RPMI8226 (cell line): ENCODE measurements at regions not wholly inside any gene's neighbourhood (a gene's known extent, or its start where the extent isn't known, plus 50 kb on each side); places are given as distances from the start of the nearest gene placed in this dataset.

ENCODE experiments used
- DNase-seq: peaks from one replicate; pipeline ENCODE4 v3.0.0-alpha.2; 2015

- DNase-seq = no peak
These were observed 141.4 kb downstream of the CD83 start for GRCh38 chr6:14258695-14259593.

DNA sequence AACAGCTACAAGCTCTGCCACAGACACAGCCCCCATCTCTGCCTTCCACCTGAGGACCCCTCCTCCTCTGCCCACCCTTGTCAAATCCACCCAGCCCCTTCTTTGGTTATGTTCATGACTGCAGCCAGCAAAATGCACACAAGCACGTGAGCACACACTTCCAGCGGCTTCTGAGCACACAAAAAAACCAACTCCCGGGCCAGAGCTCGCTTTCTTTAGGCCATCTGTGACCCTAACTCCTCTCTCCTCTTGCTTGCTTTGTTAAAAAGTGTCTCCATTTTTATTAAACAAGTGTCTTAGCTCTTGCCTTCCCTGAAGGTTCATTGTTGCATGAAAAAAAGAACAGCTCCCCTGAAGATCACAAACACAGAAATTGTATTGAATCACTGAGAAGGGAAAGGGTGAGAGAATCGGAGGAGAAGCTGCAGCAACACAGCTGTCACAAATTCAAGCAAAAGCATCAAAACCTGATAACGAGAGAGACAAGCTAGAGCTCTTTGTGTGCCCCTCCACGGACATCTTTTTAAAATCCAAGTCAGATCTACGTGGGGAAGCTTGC is 142.1 kb downstream of the CD83 start:
- DNase-seq = no peak

DNA sequence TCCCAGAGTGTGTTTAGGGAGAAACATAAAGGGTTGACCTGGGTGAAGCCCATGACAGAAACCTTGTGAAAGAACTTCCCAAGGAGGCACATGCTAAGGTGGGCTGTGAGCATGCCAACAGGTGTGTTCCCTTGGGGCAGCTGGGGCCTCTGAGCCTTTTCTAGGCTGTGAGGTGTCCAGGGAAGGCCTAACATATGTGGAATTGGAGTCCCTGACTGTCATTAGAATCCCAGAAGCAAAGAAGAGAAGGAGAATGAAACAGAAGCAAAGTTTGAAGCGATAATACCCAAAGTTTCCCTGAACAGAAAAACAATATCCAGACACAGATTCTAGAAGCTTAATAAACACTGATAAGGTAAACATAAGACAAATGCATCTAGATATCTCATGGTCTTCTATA is 143.3 kb downstream of the CD83 start:
- no peak for DNase-seq

- no peak for DNase-seq
These were observed 146.4 kb downstream of the CD83 start for GRCh38 chr6:14263881-14264424.

- DNase-seq = no peak
These were observed 147.8 kb downstream of the CD83 start for GRCh38 chr6:14265049-14266021.

- DNase-seq = no peak
These were observed 148.7 kb downstream of the CD83 start for GRCh38 chr6:14266266-14266665.

DNA sequence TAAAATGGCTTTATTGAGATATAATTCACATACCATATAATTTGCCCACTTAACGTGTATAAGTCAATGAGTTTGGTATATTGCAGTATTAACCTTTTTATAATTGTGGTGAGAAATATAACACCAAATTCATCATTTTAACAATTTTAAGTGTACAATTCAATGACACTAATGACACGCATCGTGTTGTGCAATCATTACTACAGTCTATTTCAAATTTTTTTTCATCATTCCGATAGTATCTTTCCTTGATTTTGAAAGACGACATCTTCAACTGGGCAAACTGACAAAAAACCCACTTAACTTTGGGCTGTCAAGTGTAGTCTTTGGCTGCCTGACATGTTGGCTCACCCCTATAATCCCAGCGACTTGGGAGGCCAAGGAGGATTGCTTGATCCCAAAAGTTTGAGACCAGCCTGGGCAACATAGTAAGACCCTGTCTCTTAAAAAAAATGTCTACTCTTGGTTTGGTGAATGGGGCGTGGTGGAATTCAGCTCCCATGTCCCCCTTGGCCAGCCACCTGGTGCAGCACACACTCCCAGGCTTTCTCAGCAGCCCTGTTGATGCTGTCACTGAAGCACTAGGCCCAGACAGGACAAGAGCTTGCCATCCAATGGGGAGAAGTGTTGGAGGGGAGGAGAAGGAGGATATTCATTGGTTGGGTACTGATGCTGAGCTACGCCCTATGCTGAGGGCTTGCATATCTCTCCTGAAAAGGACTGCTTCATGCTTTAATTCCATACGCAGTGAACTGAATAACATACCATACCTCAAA is 150.5 kb downstream of the CD83 start:
- DNase-seq = no peak

GRCh38 chr6:14269436-14269835 is 151.9 kb downstream of the CD83 start:
- no peak for DNase-seq

DNA sequence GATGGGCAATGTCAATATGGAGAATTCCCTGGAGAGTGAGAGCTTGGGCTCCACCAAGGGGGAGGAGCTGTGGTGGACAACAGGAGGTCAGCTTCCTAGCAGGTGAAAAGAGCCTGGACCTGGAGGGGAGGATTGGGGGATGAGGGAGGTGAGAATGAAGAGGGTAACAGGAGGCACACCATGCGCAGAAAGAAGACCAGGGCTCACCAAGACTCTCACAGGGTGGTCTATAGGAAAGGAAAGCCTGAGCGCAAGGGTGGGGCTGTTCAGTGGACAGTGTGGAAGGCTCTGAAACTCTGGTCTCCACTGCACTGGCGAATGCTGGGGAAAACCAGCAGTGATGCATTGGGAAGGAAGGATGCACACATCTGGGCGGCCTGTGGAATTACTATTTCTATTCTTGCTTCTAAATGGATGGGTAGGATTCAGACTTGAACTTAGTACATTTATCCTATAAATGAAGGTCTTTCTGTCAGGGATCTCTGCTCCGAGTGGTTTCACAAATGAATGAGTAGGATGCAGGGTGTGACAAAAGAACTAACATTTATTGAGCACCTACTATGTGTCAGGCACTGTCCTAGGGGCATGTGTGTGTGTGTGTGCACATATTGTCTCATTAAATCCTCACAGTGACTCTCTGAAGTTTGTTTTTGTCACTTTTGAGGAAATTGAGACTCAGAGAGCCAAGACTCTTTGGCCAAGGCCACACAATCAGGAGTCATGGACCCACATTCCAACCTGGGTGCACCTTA is 152.7 kb downstream of the CD83 start:
- DNase-seq = no peak

DNA sequence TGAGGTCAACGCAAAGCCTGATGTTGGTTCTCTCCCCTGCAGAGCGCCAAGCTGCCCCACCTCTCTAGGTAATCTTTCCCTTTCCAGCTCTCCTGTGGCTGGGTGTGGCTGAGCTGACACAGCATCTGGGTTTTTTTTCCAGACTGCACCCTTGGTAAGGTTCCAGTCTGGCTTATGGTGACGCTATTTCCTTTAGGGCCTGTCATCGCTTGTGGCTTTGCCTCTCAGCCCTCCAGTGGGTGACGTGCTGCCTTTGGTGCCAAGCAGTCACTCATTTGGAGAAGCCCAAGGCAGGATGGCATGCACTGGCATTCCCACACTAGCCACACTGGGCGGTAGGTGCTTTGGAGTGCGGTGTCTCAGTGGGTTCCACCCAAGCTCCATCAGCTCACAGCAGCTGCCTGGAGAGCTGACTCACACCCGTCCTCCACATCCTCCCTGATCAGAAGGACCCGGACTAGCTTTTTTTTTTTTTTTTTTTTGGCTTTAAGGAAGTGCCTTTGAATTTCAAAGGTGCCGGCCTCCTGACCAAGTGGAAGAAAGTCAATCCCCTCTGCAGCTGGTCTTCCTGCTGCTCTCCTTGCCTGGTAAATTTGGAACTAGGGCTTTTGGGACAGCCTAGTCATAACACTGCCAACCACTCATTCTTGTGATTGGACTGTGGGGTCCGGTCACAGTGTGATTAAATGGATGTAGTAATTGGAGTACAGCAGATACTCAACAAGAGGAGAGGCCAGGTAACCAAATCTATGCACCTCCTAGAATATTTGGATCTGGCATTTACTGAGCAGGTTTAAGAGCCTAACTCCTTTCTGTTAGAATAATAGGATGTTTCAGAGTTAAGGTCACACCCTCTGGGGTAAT is 153.6 kb downstream of the CD83 start:
- peak; percentile 75 for DNase-seq

DNA sequence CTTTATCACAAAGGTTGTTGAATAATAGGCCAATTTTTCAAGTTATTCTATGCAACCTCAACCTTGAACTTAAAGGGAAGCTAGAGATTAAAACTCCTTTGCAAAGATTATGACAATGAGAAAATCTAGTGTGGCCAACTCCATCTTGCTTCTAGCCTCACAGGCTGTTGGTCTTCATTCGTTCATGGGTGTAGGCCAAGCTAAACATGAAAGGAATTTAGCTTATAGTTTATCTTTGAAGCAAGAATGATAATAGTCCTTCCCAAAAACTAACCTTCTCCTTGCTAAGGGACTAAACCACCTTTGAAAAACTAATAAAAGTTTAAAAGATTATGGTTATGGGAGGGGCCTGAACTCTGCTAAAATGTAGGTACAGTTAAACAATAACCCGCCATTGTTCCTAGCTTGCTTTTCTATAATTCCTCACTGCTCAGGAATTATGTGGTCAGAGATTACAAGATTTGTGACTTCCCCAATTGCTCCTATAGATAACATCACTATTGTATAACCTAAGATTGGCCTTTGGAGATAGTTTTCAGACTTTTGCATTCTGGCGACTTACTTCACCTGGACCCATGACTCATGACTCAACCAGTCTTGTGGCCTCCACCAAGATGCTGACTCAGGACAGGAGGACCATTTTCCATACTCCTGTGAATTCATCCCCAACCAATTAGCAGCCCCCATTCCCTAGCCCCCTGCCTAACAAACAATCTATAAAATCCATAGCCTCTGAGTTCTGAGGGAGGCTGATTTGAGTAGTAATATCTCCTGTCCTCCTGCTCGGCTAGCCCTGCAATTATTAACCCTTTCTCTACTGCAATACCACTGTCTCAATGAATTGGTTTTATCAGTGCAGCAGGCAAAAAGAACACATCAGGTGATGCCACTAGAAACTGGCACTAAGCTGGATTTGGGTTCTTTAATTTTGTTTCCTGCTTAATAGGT is 154.5 kb downstream of the CD83 start:
- DNase-seq = no peak

DNA sequence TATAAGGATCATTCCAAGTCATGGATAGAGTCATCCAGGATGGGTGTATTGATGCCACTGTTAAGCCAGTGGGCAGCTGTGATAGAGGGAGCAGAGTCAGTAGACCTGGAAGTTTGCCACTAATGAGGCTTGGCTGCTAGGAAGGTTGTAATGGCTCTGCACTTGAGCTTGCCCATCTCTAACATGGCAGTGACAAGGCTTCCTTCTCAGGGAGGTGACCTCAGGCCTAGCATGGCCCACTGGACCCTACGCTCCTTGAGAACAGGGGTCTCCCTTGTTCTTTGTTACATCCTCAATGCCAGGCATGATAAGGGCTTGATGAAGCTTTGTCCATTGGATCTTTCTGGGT is 155.1 kb downstream of the CD83 start:
- no peak for DNase-seq

GRCh38 chr6:14273191-14273590 is 155.6 kb downstream of the CD83 start:
- no peak for DNase-seq

- DNase-seq = no peak
These were observed 156.4 kb downstream of the CD83 start for GRCh38 chr6:14274016-14274415.

- DNase-seq = peak; percentile 32
These were observed 157.2 kb downstream of the CD83 start for GRCh38 chr6:14274546-14275492.

DNA sequence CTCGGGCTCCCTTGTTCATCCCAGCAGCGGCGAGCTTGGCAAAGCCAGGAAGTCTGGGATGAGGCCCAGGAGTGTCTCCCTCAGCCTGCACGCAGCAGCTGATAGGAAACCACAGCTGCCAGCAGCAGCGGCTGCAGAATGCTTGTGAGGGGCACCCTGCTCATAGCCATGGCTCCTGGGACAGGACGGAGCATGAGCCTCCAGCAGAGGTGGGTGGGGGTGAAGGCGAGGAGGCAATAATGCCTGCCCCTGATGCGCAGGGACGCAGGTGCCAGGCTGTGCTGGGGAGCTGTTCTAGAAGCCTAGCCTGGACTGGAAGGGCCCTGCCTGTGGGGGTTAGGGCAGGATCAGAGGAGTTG is 157.9 kb downstream of the CD83 start:
- no peak for DNase-seq

GRCh38 chr6:14276071-14276470 is 158.5 kb downstream of the CD83 start:
- DNase-seq = no peak
